SK-N-MC (cell line): ENCODE measurements at regions not wholly inside any gene's neighbourhood (a gene's known extent, or its start where the extent isn't known, plus 50 kb on each side); places are given as distances from the start of the nearest gene placed in this dataset.

ENCODE experiments used
- EZH2 ChIP-seq: fragments of 200-600 bp; sonication (generic); IDR thresholded peaks from one replicate; pipeline ENCODE4 v1.6.1; 2017; ENCODE audit warnings: antibody characterized with exemption
- POLR2AphosphoS5 ChIP-seq: IDR thresholded peaks from 2 replicates; pipeline ENCODE4 v1.6.1; 2012; ENCODE audit warnings: mild to moderate bottlenecking, low read depth, low read length, borderline replicate concordance

- TF ChIP-seq POLR2AphosphoS5, result no peak
- TF ChIP-seq EZH2, result no peak
Measured at GRCh38 chr1:222033450-222033849, 291.6 kb upstream of the DUSP10 start.
